Right hindlimb (tissue), 1 donor: ENCODE measurements at regions not wholly inside any gene's neighbourhood (a gene's known extent, or its start where the extent isn't known, plus 50 kb on each side); places are given as distances from the start of the nearest gene placed in this dataset.
"Not testable (repeated sequence)": the region's sequence is repeated elsewhere in the genome, so short reads cannot be mapped to it uniquely, and the experiment has no call there.

Source experiments
- DNase-seq: peaks from one replicate; pipeline ENCODE4 v3.0.0-alpha.2; 2018

DNA sequence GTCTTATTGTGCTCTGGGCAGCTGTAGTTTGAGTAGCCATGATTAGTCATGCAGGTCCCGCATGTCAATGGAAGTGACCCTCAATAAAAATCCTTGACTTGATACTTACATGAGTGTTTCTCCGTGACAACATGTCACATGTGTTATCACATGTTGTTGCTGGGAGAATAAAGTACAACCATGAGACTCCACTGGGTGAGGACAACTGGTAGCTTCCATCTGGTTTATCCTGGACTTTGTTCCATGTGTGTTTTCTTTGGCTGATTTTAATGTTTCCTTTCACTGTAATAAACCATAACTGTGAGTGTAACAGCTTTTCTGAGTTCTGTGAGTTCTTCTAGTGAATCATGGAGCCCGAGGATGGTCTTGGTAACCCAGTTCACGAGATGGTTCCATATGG, 63.1 kb upstream of the NDN start:
- DNase-seq = no peak

DNA sequence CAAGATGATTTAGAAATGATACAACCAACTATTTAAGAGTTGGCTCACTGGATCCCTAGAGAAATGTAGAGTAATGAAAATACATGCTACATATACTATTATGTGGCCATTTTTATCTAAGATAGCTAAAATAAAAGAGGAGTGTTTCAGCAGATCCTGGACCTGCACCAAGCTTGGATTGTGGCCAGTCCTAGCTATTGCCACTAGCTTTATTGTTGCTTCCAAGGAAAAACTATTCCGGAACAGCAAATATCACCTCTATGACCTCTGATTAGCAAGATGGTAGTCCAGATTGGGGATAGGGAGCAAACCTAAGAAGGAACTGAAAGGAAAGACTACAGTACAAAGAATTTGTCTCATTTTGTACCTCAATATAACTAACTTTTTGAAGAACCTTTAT, 63.7 kb upstream of the NDN start:
- DNase-seq = no peak

DNA sequence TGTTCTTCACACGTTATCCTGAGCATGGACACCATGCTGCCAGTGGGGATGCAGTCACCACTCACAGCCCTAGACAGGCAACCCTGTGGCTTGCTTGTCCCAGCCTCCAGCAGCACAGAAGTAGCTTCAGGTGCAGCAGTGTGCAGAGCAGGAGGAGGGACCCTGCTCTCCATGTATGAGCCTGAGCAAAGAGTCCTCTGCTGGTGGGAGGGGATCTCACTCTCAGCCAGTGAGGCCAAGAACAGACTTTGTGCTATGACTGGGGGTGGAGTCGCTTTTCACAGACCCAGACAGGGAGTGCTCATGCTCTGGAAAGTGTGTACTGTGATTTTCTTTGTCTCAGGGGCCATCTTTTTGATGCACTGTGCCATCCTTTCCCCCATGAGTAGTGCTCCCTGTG, 66.1 kb upstream of the NDN start:
- DNase-seq = no peak

DNA sequence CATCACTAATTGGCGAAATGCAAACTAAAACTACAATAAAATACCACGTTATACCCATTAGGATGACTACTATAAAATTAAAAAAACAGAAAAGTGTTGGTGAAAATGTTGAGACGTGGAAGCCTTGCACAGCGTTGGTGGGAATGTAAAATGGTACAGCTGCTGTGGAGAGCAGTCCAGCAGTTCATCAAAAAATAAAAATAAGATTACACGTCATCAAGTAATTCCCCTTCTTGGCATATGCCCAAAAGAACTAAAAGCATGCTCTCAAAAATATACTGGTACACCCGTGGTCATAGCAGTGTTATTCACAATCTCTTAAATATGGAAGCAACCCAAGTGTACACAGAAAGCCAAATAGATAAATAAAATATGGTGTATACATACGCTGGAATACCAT, 71.8 kb upstream of the NDN start:
- DNase-seq = no peak

DNA sequence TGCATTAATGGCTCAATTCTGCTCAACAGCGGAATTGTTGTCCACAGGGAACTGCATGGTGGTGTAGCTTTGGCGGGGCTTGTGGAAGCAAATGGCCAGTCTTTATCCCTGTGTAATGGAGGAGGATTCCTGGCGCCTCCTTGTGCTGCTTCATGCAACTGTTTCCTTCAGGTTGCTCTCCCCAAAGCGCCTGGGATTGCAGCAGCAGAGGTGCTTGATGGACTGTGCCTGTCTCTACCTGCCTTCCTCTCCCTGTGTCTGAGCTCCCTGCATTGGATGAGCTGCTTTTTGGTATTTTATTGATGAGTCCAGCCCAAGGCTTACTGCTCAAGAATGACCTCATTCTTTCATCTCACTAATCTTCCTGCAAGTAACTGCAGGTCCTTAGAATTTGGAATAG, 72.9 kb upstream of the NDN start:
- no peak for DNase-seq

- DNase-seq = no peak
Measured at GRCh38 chr15:23761386-23761785, 74.3 kb upstream of the NDN start.

- DNase-seq = no peak
Measured at GRCh38 chr15:23762026-23762425, 74.9 kb upstream of the NDN start.

DNA sequence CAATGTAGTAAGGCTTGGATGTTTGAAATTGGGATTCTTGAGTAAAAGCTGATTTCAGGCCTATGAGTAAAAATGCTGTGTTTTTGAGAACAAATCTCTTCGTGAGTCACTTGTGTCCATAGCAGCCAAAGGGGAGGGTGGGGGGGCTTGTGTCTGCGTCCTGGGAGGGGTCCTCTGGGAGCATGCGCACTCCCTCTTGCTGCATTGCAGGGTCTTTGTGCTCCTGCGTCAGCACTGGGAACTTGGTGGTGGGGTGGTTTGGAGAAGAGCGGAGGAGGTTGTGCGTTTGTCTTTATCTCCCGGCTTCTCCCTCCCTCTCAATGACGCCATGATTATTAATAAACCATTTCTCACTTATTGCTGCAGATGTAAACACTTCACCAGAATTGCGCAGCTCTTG, 75.9 kb upstream of the NDN start:
- no peak for DNase-seq

- DNase-seq = no peak
Measured at GRCh38 chr15:23764306-23764705, 77.2 kb upstream of the NDN start.

- DNase-seq = no peak
Measured at GRCh38 chr15:23764716-23765115, 77.6 kb upstream of the NDN start.

DNA sequence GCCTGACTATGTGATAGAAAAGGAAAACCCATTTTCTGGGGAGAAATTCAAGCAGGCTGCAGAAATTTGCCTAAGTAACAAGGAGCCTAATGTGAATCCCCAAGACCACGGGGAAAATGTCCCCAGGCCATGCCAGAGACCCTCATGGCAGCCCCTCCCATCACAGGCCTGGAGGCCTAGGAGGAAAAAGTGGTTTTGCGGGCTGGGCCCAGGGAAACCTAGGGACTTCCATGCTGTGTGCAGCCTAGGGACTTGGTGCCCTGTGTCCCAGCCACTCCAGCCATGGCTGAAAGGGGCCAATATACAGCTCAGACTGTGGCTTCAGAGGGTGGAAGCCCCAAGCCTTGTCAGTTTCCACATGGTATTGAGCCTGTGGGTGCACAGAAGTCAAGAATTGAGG, 79.7 kb upstream of the NDN start:
- DNase-seq = not testable (repeated sequence)

DNA sequence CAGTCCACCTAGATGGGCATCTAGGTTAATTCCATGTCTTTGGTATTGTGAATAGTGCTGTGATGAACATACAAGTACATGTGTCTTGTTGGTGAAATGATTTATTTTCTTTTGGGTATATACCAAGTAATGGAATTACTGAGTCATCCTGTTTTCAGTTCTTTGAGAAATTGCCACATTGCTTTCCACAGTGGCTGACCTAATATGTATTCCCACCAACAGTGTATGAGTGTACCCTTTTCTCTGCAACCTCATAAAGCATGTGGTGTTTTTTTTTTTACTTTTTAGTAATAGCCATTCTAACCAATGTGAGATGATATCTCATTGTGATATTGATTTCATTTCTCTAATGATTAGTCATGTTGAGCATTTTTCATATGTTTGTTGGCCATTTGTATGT, 86.0 kb upstream of the NDN start:
- DNase-seq = no peak

DNA sequence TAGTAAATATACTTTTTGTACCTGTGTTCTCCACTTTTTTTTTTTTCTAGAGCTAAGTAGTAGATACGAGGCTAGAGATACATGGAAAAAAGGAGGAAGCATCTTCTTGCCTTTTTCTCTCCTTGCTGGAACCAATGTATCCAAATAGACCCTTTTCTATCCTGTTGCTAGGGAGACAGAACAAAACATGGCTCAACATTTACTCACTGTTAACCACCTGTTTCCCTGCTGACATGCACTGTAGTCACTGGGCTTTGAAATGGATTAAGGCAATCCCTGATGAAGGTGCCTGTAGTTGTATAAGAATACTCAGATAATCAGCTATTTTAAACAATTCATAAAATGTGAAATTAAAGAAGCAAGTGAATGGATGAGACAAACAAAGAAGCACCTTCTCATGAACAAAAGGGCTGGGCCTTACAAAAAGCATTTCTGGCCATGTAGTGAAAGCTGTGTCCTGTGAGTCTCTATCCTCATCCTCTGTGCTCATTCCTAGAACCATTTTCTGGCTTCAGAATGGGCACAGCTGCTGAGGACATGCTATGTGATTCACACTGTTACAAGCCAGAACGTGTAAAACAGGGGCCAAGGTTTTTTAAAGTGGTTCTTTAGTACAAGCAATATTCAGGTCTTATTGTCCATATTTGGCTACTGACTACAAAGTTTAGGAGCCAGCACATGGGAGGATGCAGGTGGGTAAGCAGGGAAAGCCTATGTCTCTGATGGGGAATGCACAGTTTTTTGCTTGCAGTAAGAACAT, 100.4 kb upstream of the NDN start:
- DNase-seq = peak; percentile 49

- DNase-seq = no peak
Measured at GRCh38 chr15:23793191-23793680, 106.1 kb upstream of the NDN start.

GRCh38 chr15:23797747-23798446, 110.8 kb upstream of the NDN start:
- DNase-seq = peak; percentile 61

- DNase-seq = no peak
Measured at GRCh38 chr15:23801881-23802280, 114.8 kb upstream of the NDN start.

DNA sequence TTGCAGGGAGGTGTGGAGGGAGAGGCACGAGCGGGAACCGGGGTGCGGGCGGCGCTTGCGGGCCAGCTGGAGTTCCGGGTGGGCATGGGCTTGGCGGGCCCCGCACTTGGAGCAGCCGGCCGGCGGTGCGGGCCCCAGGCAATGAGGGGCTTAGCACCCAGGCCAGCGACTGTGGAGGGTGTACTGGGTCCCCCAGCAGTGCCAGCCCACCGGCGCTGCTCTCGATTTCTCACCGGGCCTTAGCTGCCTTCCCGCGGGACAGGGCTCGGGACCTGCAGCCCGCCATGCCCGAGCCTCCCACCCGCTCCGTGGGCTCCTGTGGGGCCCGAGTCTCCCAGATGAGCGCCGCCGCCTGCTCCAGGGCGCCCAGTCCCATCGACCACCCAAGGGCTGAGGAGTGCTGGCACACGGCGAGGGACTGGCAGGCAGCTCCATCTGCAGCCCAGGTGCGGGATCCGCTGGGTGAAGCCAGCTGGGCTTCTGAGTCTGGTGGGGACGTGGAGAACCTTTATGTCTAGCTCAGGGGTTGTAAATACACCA, 115.9 kb upstream of the NDN start:
- not testable (repeated sequence) for DNase-seq

DNA sequence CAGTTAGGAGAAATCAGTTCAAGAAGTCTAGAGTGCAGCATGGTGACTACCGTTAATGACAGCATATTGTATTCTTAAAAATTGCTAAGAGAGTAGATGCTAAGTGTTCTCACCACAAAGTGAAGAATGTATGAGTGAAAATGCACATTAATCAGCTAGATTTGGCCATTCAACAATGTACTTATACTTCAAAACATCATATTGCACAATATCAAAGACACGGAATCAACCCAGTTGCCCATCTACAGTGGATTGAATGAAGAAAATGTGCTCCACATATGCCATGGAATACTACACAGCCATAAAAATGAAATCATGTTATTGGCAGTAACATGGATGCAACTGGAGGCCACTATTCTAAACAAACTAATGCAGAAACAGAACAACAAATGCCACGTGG, 119.9 kb upstream of the NDN start:
- no peak for DNase-seq

DNA sequence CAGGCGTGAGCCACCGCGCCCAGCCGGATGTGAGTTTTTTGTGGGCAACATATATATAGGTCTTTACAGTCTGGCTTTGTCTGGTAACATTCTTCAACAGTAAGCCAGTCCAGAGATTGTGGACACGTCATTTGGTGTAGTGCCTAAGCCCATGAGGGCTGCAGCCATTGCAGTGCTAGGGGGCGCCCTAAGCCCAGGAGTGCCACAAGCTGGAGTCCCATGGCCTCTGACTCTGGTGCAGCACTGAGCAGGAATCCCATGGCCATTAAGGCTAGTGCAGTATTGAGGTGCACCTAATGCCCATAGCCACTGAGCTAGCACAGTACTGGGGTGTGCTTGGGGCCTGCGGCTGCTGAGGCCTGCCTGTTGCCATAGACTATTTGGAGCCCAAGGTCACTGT, 136.4 kb upstream of the NDN start:
- DNase-seq = no peak

DNA sequence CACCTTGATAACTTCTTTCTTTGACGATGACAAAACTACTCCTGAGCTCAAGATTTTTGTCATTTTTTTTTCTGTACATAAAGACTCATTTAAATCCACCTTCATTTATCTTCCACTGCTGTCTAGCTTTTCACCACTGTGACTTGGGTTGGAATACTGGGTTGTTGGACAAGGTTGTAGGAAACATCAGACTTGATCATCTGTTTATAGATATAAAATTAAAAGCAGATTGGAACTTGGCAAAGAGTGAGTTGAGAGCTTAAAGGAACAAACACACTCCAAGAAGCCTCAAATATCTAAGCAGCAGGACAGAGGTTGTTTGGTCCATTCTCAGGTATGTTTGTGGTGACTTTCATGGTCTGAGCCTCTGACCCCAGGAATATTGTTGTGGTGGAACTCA, 141.7 kb upstream of the NDN start:
- DNase-seq = no peak

- no peak for DNase-seq
Measured at GRCh38 chr15:23835953-23836352, 148.8 kb upstream of the NDN start.

GRCh38 chr15:23839893-23840474, 152.9 kb upstream of the NDN start:
- DNase-seq = no peak

- no peak for DNase-seq
Measured at GRCh38 chr15:23846218-23846617, 159.1 kb upstream of the NDN start.

DNA sequence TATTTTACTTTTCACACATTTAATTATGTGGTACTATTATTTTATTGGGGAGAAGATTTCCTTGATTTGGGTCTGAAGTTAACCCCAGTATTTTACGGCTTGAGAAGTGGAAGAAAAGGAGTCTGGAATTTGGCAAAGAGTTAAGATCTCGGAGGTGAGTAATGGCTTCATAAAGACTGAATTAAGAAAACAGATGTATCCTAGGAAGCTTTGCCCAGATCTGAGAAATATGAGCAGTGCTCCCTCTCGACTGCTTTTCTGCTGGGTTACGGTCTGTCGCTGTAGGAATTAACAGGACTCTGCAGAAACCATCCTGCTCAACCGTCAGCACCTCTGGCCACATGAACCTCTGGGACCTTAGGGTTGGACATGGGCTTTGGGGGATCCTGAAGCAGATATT, 163.6 kb upstream of the NDN start:
- DNase-seq = peak; percentile 39
